Loucy (cell line): ENCODE measurements at regions not wholly inside any gene's neighbourhood (a gene's known extent, or its start where the extent isn't known, plus 50 kb on each side); places are given as distances from the start of the nearest gene placed in this dataset.
"Not testable (repeated sequence)": the region's sequence is repeated elsewhere in the genome, so short reads cannot be mapped to it uniquely, and the experiment has no call there.

Source experiments
- H2AFZ ChIP-seq: fragments of 200-600 bp; sonication (generic); 2 replicates; pipeline ENCODE4 v1.6.0; 2016; ENCODE audit warnings: antibody characterized with exemption, mild to moderate bottlenecking, low read length, moderate library complexity
- H3F3A ChIP-seq: fragments of 200-600 bp; 2 replicates; pipeline ENCODE4 v1.6.0; 2016; ENCODE audit warnings: antibody characterized with exemption, low read depth, mild to moderate bottlenecking
- H3K27me3 ChIP-seq: fragments of 200-600 bp; sonication (generic); 2 replicates; pipeline ENCODE4 v1.6.1; 2014; ENCODE audit warnings: low read length, mild to moderate bottlenecking; ENCODE audit not compliant: insufficient read depth, poor library complexity, severe bottlenecking
- H3K36me3 ChIP-seq: fragments of 200-600 bp; sonication (generic); 2 replicates; pipeline ENCODE4 v1.6.1; 2016; ENCODE audit warnings: low read length; ENCODE audit not compliant: insufficient read depth
- H3K4me1 ChIP-seq: fragments of 200-600 bp; sonication (generic); 2 replicates; pipeline ENCODE4 v1.5.1; 2014; ENCODE audit warnings: low read length, mild to moderate bottlenecking; ENCODE audit not compliant: insufficient read depth, poor library complexity, severe bottlenecking
- H3K4me2 ChIP-seq: fragments of 200-600 bp; sonication (generic); 2 replicates; pipeline ENCODE4 v1.6.0; 2014; ENCODE audit warnings: antibody characterized with exemption, low read length, low read depth, mild to moderate bottlenecking; ENCODE audit not compliant: poor library complexity, severe bottlenecking
- H3K4me3 ChIP-seq: fragments of 200-600 bp; sonication (generic); 2 replicates; pipeline ENCODE4 v1.5.1; 2014; ENCODE audit warnings: low read length, mild to moderate bottlenecking, mixed read lengths; ENCODE audit not compliant: poor library complexity, severe bottlenecking
- H3K79me2 ChIP-seq: fragments of 200-600 bp; sonication (generic); 2 replicates; pipeline ENCODE4 v1.6.1; 2014; ENCODE audit warnings: low read length; ENCODE audit not compliant: insufficient read depth
- H3K9ac ChIP-seq: fragments of 200-600 bp; sonication (generic); 2 replicates; pipeline ENCODE4 v1.6.0; 2014; ENCODE audit warnings: mild to moderate bottlenecking, low read depth, low read length, moderate library complexity; ENCODE audit not compliant: poor library complexity, severe bottlenecking
- H3K9me2 ChIP-seq: fragments of 200-600 bp; sonication (generic); replicated peaks from 2 replicates; pipeline ENCODE4 v1.6.1; 2016; ENCODE audit warnings: low read depth, low read length, mixed read lengths
- H3K9me3 ChIP-seq: fragments of 200-600 bp; sonication (generic); 2 replicates; pipeline ENCODE4 v1.6.1; 2014; ENCODE audit warnings: mild to moderate bottlenecking, antibody characterized with exemption, low read length, low read depth; ENCODE audit not compliant: insufficient read depth
- H4K20me1 ChIP-seq: fragments of 200-600 bp; sonication (generic); 2 replicates; pipeline ENCODE4 v1.6.0; 2014; ENCODE audit warnings: antibody characterized with exemption, low read length, mild to moderate bottlenecking; ENCODE audit not compliant: insufficient read depth, poor library complexity, severe bottlenecking
- EZH2phosphoT487 ChIP-seq: fragments of 200-600 bp; IDR thresholded peaks from 2 replicates; pipeline ENCODE4 v1.6.1; 2018; ENCODE audit warnings: antibody characterized with exemption, mild to moderate bottlenecking, moderate library complexity, borderline replicate concordance
- TF ChIP-seq, protein P1 (sequence below): fragments of 200-600 bp; sonication (generic); conservative IDR thresholded peaks from 2 replicates; pipeline ENCODE4 v1.5.1; 2014; ENCODE audit warnings: mild to moderate bottlenecking, antibody characterized with exemption, low read length

DNA sequence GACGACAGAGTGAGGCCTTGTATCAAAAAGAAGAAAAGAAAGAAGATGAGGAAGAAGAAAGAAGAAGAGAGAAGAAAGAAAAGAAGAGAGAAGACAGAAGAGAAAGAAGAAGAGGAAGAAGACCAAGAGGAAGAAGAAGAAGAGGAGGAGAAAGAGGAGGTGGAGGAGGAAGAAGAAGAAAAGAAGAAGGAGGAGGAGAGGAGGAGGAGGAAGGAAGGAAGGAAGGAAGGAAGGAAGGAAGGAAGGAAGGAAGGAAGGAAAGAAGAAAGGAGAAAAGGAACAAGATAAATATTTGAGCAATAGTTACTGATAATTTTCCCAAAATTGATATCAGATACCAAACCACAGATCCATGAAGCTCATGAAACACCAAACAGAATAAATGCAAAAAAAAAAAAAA, 169.7 kb upstream of the TMEM45B start:
- Histone ChIP-seq H3K36me3 (no peaks in the 10 kb centered on the region), H3K79me2 (no peaks in the 10 kb centered on the region), H3K4me2 (no peak overlapping the region), H3K4me3 (no peak overlapping the region), H3F3A (no peaks in the 10 kb centered on the region), H3K9me3 (no peaks in the 10 kb centered on the region), H3K27me3 (no peaks in the 10 kb centered on the region), H3K4me1 (peaks cover 57% of the 10 kb centered on the region), H4K20me1 (no peaks in the 10 kb centered on the region), H3K9ac (no peak overlapping the region), H3K9me2 (no peaks in the 10 kb centered on the region), H2AFZ (peak overlapping the region; percentile 52; the same call in 1 of the 2 replicates)
- no peak for TF ChIP-seq EZH2phosphoT487
- TF ChIP-seq, protein P1, sequence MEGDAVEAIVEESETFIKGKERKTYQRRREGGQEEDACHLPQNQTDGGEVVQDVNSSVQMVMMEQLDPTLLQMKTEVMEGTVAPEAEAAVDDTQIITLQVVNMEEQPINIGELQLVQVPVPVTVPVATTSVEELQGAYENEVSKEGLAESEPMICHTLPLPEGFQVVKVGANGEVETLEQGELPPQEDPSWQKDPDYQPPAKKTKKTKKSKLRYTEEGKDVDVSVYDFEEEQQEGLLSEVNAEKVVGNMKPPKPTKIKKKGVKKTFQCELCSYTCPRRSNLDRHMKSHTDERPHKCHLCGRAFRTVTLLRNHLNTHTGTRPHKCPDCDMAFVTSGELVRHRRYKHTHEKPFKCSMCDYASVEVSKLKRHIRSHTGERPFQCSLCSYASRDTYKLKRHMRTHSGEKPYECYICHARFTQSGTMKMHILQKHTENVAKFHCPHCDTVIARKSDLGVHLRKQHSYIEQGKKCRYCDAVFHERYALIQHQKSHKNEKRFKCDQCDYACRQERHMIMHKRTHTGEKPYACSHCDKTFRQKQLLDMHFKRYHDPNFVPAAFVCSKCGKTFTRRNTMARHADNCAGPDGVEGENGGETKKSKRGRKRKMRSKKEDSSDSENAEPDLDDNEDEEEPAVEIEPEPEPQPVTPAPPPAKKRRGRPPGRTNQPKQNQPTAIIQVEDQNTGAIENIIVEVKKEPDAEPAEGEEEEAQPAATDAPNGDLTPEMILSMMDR: no peak

DNA sequence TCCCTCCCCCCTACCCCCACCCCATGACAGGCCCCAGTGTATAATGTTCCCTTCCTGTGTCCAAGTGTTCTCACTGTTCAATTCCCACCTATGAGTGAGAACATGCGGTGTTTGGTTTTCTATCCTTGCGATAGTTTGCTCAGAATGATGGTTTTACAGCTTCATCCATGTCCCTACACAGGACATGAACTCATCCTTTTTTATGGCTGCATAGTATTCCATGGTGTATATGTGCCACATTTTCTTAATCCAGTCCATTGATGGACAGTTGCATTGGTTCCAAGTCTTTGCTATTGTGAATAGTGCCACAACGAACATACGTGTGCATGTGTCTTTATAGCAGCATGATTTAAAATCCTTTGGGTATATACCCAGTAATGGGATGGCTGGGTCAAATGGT, 165.6 kb upstream of the TMEM45B start:
- H3K27me3 ChIP-seq: not testable (repeated sequence)

DNA sequence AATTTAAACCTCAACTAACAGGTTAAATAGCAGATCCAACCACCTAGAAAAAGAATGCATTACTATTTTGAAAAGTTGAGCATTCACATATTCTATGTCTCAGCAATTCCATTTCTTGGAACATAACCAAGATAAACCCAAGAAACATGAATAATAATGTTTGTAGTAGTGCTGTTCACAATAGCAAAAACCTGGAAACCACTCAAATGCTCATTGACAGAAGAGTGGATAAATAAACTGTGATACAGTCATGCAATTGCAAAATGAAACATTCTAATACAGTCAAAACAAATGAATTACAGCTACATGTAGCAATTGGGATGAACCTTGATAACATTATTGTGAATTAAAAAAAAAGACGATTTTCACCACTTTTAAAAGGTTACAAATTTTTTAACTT, 162.8 kb upstream of the TMEM45B start:
- H3K4me1 ChIP-seq: peaks cover 17% of the 10 kb centered on the region
- no peak overlapping the region for H3K9ac ChIP-seq
- no peaks in the 10 kb centered on the region for H3K36me3 ChIP-seq
- no peak overlapping the region for H3K4me2 ChIP-seq
- no peaks in the 10 kb centered on the region for H3K9me2 ChIP-seq
- peaks cover 2% of the 10 kb centered on the region; the same call in 1 of the 2 replicates for H3F3A ChIP-seq
- no peak overlapping the region for H2AFZ ChIP-seq
- no peak for TF ChIP-seq EZH2phosphoT487
- TF ChIP-seq, protein P1: no peak
- peaks cover 32% of the 10 kb centered on the region; the same call in 1 of the 2 replicates for H3K9me3 ChIP-seq
- no peaks in the 10 kb centered on the region for H3K27me3 ChIP-seq
- no peak overlapping the region for H3K4me3 ChIP-seq
- no peaks in the 10 kb centered on the region for H4K20me1 ChIP-seq
- no peaks in the 10 kb centered on the region for H3K79me2 ChIP-seq

More for the DNA sequence above, 165.6 kb upstream of the TMEM45B start:
- H3K4me2 ChIP-seq, H4K20me1 ChIP-seq, H3K9me2 ChIP-seq, H3K9ac ChIP-seq, H3K4me3 ChIP-seq, H2AFZ ChIP-seq, H3K36me3 ChIP-seq, H3K79me2 ChIP-seq, H3F3A ChIP-seq: not testable (repeated sequence)
- peaks cover 38% of the 10 kb centered on the region for H3K4me1 ChIP-seq
- H3K9me3 ChIP-seq: peaks cover 21% of the 10 kb centered on the region; the same call in 1 of the 2 replicates

DNA sequence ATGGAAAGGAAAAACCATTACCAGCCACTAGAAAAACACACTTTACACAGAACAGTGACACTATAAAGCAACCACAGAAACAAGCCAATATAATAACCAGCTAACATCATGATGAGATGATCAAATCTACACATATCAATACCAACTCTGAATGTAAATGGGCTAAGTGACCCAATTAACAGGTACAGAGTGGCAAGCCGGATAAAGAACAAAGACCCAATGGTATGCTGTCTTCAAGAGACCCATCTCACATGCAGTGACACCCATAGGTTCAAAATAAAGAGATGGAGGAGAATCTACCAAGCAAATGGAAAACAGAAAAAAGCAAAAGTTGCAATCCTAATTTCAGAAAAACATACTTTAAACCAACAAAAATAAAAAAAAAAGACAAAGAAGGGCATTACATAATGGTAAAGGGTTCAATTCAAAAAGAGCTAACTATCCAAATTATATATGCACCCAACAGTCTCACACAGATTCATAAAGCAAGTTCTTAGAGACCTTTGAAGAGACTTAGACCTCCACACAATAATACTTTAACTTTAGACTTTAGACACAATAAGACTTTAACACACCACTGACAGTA, 160.3 kb upstream of the TMEM45B start:
- no peak overlapping the region for H3K4me3 ChIP-seq
- no peaks in the 10 kb centered on the region for H3K79me2 ChIP-seq
- H4K20me1 ChIP-seq: no peaks in the 10 kb centered on the region
- no peaks in the 10 kb centered on the region for H3K36me3 ChIP-seq
- no peak overlapping the region for H3K4me2 ChIP-seq
- no peak overlapping the region for H2AFZ ChIP-seq
- H3K9me3 ChIP-seq: peaks cover 32% of the 10 kb centered on the region; the same call in 1 of the 2 replicates
- TF ChIP-seq, protein P1: no peak
- no peak for TF ChIP-seq EZH2phosphoT487
- no peak overlapping the region for H3K9ac ChIP-seq
- H3K27me3 ChIP-seq: no peaks in the 10 kb centered on the region
- H3K4me1 ChIP-seq: no peaks in the 10 kb centered on the region
- peaks cover 2% of the 10 kb centered on the region; the same call in 1 of the 2 replicates for H3F3A ChIP-seq
- H3K9me2 ChIP-seq: no peaks in the 10 kb centered on the region
